ENCODE measurements at regions not wholly inside any gene's neighbourhood (a gene's known extent, or its start where the extent isn't known, plus 50 kb on each side); places are given as distances from the start of the nearest gene placed in this dataset.

DNA sequence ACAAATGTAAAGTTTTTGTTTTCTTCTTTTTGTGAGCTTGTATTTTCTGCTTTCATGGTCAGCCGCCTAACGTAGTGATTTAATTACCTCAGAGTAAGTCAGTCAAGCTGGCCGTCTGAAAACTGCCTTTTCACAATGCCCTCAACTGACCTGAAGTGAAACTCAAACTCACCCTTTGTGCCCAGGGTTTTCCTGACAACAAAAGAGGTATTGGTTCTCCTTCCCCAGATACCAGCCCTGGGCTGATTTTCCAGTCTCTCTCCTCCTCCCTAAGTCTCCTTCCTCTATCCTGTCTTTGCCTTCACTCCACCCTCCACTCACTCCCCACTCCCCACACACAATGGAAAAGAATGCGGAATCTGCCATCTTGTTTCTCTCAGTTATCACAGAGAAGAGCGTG lies 184.5 kb upstream of the HEY2 start:
- TF ChIP-seq, protein P1, sequence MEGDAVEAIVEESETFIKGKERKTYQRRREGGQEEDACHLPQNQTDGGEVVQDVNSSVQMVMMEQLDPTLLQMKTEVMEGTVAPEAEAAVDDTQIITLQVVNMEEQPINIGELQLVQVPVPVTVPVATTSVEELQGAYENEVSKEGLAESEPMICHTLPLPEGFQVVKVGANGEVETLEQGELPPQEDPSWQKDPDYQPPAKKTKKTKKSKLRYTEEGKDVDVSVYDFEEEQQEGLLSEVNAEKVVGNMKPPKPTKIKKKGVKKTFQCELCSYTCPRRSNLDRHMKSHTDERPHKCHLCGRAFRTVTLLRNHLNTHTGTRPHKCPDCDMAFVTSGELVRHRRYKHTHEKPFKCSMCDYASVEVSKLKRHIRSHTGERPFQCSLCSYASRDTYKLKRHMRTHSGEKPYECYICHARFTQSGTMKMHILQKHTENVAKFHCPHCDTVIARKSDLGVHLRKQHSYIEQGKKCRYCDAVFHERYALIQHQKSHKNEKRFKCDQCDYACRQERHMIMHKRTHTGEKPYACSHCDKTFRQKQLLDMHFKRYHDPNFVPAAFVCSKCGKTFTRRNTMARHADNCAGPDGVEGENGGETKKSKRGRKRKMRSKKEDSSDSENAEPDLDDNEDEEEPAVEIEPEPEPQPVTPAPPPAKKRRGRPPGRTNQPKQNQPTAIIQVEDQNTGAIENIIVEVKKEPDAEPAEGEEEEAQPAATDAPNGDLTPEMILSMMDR (IDR thresholded peaks at IDR 0.05; ENCODE audit: unreplicated experiment): no peak
- Mint-ChIP-seq H3K27me3 (no peaks in the 10 kb centered on the region), H3K9me3 (ENCODE audit: low read depth) (no peaks in the 10 kb centered on the region), H3K4me3 (ENCODE audit: low read depth) (no peak overlapping the region), H3K4me1 (ENCODE audit: low read depth) (peaks cover 2% of the 10 kb centered on the region), H3K36me3 (ENCODE audit: insufficient read depth) (no peaks in the 10 kb centered on the region), H3K27ac (no peak overlapping the region)
- no peak for DNase-seq (ENCODE audit: low spot score, unreplicated experiment)

DNA sequence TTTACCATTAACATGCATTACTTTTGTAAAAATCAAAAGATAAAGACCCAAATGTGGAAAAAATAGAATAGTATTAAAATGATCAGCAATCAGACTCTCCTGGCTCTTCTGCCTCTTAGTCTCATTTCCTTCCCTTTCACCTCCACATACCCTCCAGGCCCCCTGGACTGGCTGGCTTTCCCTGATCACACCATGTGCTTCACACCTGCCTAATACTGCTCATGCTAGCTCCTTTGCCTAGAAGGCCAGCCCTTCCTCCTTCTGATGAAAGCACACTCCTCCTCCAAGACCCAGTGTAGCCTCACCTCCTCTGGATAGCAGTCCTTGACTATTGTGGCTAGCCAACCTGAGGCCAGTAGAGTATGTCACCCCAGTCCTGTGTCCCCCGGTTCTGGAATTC lies 182.0 kb upstream of the HEY2 start:
- DNase-seq (ENCODE audit: low spot score, unreplicated experiment): no peak
- no peaks in the 10 kb centered on the region for H3K9me3 Mint-ChIP-seq (ENCODE audit: low read depth)
- H3K36me3 Mint-ChIP-seq (ENCODE audit: insufficient read depth): no peaks in the 10 kb centered on the region
- peaks cover 2% of the 10 kb centered on the region for H3K4me1 Mint-ChIP-seq (ENCODE audit: low read depth)
- no peak overlapping the region for H3K4me3 Mint-ChIP-seq (ENCODE audit: low read depth)
- H3K27ac Mint-ChIP-seq: no peak overlapping the region
- H3K27me3 Mint-ChIP-seq: no peaks in the 10 kb centered on the region
- TF ChIP-seq, protein P1 (IDR thresholded peaks at IDR 0.05; ENCODE audit: unreplicated experiment): no peak

DNA sequence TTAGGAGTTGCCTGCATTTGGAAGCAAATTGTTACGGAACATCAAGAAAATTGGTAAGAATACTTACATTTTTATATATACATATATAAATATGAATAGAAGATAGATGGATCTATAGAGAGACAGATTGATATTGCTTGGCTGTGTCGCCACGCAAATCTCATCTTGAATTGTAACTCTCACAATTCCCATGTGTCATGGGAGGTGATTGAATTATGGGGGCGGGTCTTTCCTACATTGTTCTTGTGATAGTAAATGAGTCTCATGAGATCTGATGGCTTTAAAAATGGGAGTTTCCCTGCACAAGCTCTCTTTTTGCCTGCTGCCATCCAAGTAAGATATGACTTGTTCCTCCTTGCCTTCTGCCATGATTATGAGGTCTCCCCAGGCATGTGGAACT lies 180.8 kb upstream of the HEY2 start:
- DNase-seq (ENCODE audit: low spot score, unreplicated experiment): no peak
- no peaks in the 10 kb centered on the region for H3K36me3 Mint-ChIP-seq (ENCODE audit: insufficient read depth)
- no peaks in the 10 kb centered on the region for H3K9me3 Mint-ChIP-seq (ENCODE audit: low read depth)
- H3K4me1 Mint-ChIP-seq (ENCODE audit: low read depth): peaks cover 2% of the 10 kb centered on the region
- no peak overlapping the region for H3K4me3 Mint-ChIP-seq (ENCODE audit: low read depth)
- TF ChIP-seq, protein P1 (IDR thresholded peaks at IDR 0.05; ENCODE audit: unreplicated experiment): no peak
- no peak overlapping the region for H3K27ac Mint-ChIP-seq
- no peaks in the 10 kb centered on the region for H3K27me3 Mint-ChIP-seq

DNA sequence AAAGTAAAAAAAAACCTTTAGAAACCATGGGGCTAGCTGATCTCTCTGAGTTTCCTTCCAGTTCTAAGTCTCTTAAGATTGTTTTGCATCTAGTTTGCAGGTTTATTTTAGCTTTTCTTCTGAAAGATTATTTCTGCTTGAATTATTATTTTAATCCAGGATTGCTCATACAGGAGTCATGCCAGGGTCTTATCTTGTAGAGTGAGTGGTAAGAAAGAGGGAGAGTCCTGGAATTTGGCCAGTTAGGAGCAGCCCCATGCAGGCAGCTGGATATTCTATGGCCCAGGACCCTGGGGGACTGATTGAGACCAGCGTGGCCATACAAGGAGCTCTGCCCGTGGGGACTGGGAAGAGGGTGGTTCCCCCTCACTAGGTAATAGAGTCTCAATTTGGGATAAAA lies 178.9 kb upstream of the HEY2 start:
- Mint-ChIP-seq H3K27ac (no peak overlapping the region), H3K27me3 (no peaks in the 10 kb centered on the region), H3K4me1 (ENCODE audit: low read depth) (no peaks in the 10 kb centered on the region), H3K4me3 (ENCODE audit: low read depth) (no peak overlapping the region), H3K36me3 (ENCODE audit: insufficient read depth) (no peaks in the 10 kb centered on the region), H3K9me3 (ENCODE audit: low read depth) (no peaks in the 10 kb centered on the region)
- TF ChIP-seq, protein P1 (IDR thresholded peaks at IDR 0.05; ENCODE audit: unreplicated experiment): no peak
- no peak for DNase-seq (ENCODE audit: low spot score, unreplicated experiment)

DNA sequence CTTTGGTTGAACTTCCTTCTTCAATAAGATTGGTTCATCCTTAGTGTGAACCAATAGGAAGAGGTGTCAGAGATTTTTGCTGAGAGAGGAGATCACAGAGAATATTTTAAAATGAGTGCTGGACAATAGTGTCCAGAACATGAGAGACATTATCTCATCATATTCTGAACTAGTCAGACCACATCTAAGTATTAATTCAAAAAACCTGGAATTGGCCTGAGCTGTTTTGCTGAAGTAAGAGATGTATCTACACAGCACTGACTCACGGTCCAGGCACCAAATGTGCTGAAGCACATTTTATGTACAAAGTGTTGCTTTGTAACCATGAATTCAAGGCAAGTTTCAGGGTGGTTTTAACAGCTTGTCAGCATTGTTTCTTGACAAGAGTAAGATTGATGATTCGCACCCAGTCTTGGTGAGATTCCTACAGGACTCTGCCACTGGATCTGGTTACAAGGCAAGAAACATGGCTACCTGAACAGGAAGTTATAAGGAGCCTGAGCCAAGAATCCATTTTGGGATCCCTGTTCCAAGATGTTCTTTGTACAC lies 178.2 kb upstream of the HEY2 start:
- Mint-ChIP-seq H3K9me3 (ENCODE audit: low read depth) (no peaks in the 10 kb centered on the region), H3K4me1 (ENCODE audit: low read depth) (no peaks in the 10 kb centered on the region), H3K27me3 (no peaks in the 10 kb centered on the region), H3K4me3 (ENCODE audit: low read depth) (no peak overlapping the region), H3K36me3 (ENCODE audit: insufficient read depth) (no peaks in the 10 kb centered on the region), H3K27ac (no peak overlapping the region)
- no peak for DNase-seq (ENCODE audit: low spot score, unreplicated experiment)
- TF ChIP-seq, protein P1 (IDR thresholded peaks at IDR 0.05; ENCODE audit: unreplicated experiment): no peak
